Keratinocyte (primary cell): ENCODE measurements at regions not wholly inside any gene's neighbourhood (a gene's known extent, or its start where the extent isn't known, plus 50 kb on each side); places are given as distances from the start of the nearest gene placed in this dataset.

ENCODE experiments used
- CTCF ChIP-seq, 3 experiments: IDR thresholded peaks in 1 of 3; conservative IDR thresholded peaks in 1 of 3; optimal IDR thresholded peaks in 1 of 3; 2 replicates in 2 of 3; 3 replicates in 1 of 3; pipeline versions ENCODE3 to v1.5.1; 2011; ENCODE audit warnings: low read length in 3 of 3, mild to moderate bottlenecking in 3 of 3, moderate library complexity in 2 of 3, control low read depth in 1 of 3, inconsistent platforms in 1 of 3; ENCODE audit not compliant: insufficient read depth in 2 of 3; ENCODE audit errors: extremely low read depth in 1 of 3
- EZH2 ChIP-seq: IDR thresholded peaks from one replicate; pipeline ENCODE4 v1.6.1; 2012; ENCODE audit warnings: inconsistent platforms, mild to moderate bottlenecking, low read length, moderate library complexity

- TF ChIP-seq CTCF (optimal IDR thresholded peaks at IDR 0.05 in 1 of 3, IDR thresholded peaks at IDR 0.05 in 1 of 3, conservative IDR thresholded peaks at IDR 0.05 in 1 of 3; ENCODE audit: extremely low read depth in 1 of 3, insufficient read depth in 2 of 3, low read length in 3 of 3) (no peak), EZH2 (no peak)
Observed at GRCh38 chr14:37792124-37792523, 196.7 kb downstream of the TTC6 start.
